ENCODE measurements at regions not wholly inside any gene's neighbourhood (a gene's known extent, or its start where the extent isn't known, plus 50 kb on each side); places are given as distances from the start of the nearest gene placed in this dataset.
"Not testable (repeated sequence)": the region's sequence is repeated elsewhere in the genome, so short reads cannot be mapped to it uniquely, and the experiment has no call there.

DNA sequence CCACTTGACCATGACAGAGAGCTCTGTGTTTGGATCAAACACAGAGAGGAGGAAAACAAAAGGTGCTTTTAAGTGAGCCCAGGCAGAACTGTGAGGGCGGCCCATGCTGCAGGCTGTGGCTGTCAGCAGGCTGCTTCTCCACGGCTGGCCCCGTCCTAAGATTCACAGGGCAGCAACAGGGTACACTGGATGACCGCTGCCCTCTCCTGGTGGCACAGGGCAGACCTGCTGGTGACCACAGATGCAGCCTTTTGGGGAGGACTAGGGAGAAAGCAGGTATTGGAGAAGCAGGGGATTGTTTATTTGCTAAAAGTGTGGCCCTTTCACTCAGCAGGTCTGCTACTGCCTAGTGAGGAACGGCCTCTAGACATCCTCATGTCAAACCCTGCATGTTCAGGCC, 183.7 kb downstream of the ADRA2C start:
- not testable (repeated sequence) for TF ChIP-seq EZH2 (IDR thresholded peaks at IDR 0.05; ENCODE audit: insufficient read depth, poor library complexity, severe bottlenecking); EZH2phosphoT487 (IDR thresholded peaks at IDR 0.05; ENCODE audit: insufficient read depth, low read depth)

Data from GM23248 (cell line).